IMR-90 (cell line): ENCODE measurements at regions not wholly inside any gene's neighbourhood (a gene's known extent, or its start where the extent isn't known, plus 50 kb on each side); places are given as distances from the start of the nearest gene placed in this dataset.

ENCODE experiments used
- ATAC-seq: fragments of 200-7000 bp; cut with Tn5 transposase; 2 replicates; pipeline ENCODE4 v1.9.1; 2020; ENCODE audit warnings: low read depth, mild to moderate bottlenecking, moderate library complexity
- BruUV-seq: library from RNA; stranded (reverse); fragments of 400-500 nt; replicated peaks from 2 replicates; lab custom pipeline; 2021; lab: Mats Ljungman, UMichigan
- CTCF ChIA-PET: fragments of 300-600 bp; formaldehyde crosslinking; extraction: SDS; loops from one replicate; lab custom pipeline; 2021; ENCODE audit warnings: antibody characterized with exemption; lab: Yijun Ruan, JAX
- POLR2A ChIA-PET: fragments of 300-600 bp; sonication (Branson Sonifier 250); formaldehyde crosslinking; loops from one replicate; lab custom pipeline; 2022; ENCODE audit warnings: antibody characterized with exemption; ENCODE audit not compliant: unreplicated experiment; lab: Charles Lee
- DNase-seq: peaks from one replicate; pipeline ENCODE4 v3.0.0; 2013
- H2AFZ ChIP-seq: replicated peaks from 2 replicates; pipeline ENCODE3; 2013; ENCODE audit warnings: low read length, mild to moderate bottlenecking; ENCODE audit not compliant: poor library complexity
- H2AK5ac ChIP-seq: 2 replicates; pipeline ENCODE4 v1.6.1; 2013; ENCODE audit warnings: low read depth, low read length, inconsistent platforms
- H2AK9ac ChIP-seq: replicated peaks from 2 replicates; pipeline ENCODE3; 2013; ENCODE audit warnings: mild to moderate bottlenecking, low read depth, low read length, moderate library complexity; ENCODE audit not compliant: poor library complexity
- H2BK120ac ChIP-seq: 2 replicates; pipeline ENCODE4 v1.6.1; 2013; ENCODE audit warnings: low read depth, low read length, inconsistent platforms
- H2BK15ac ChIP-seq: 3 replicates; pipeline ENCODE4 v1.6.1; 2013; ENCODE audit warnings: low read depth, low read length, inconsistent platforms
- H2BK20ac ChIP-seq: 2 replicates; pipeline ENCODE4 v1.6.1; 2013; ENCODE audit warnings: low read depth, mild to moderate bottlenecking, inconsistent platforms, low read length, moderate library complexity
- H2BK5ac ChIP-seq: 2 replicates; pipeline ENCODE4 v1.6.1; 2013; ENCODE audit warnings: mild to moderate bottlenecking, low read depth, low read length, inconsistent platforms; ENCODE audit not compliant: poor library complexity, severe bottlenecking
- H3K14ac ChIP-seq: replicated peaks from 2 replicates; pipeline ENCODE4 v1.6.1; 2013; ENCODE audit warnings: low read depth, low read length, inconsistent platforms
- H3K18ac ChIP-seq: 2 replicates; pipeline ENCODE4 v1.6.1; 2013; ENCODE audit warnings: low read depth, low read length, control low read depth
- H3K23ac ChIP-seq: 2 replicates; pipeline ENCODE4 v1.6.1; 2013; ENCODE audit warnings: low read depth, low read length, inconsistent platforms
- H3K27ac ChIP-seq: 2 replicates; pipeline ENCODE4 v1.5.1; 2013; ENCODE audit warnings: mild to moderate bottlenecking, control low read depth, low read length; ENCODE audit not compliant: insufficient read depth
- H3K27me3 ChIP-seq: 2 replicates; pipeline ENCODE4 v1.6.1; 2013; ENCODE audit warnings: low read length; ENCODE audit not compliant: control insufficient read depth, insufficient read depth
- H3K36me3 ChIP-seq: 2 replicates; pipeline ENCODE4 v1.6.1; 2013; ENCODE audit warnings: low read length, mixed read lengths; ENCODE audit not compliant: control insufficient read depth, insufficient read depth
- H3K4ac ChIP-seq: 2 replicates; pipeline ENCODE4 v1.6.1; 2013; ENCODE audit warnings: low read depth, low read length, inconsistent platforms
- H3K4me1 ChIP-seq: 2 replicates; pipeline ENCODE4 v1.6.1; 2013; ENCODE audit warnings: low read length, mixed read lengths; ENCODE audit not compliant: control insufficient read depth, insufficient read depth
- H3K4me2 ChIP-seq: 2 replicates; pipeline ENCODE4 v1.6.1; 2013; ENCODE audit warnings: low read depth, mild to moderate bottlenecking, control low read depth, low read length, moderate library complexity
- H3K4me3 ChIP-seq: 2 replicates; pipeline ENCODE4 v1.5.1; 2013; ENCODE audit warnings: low read depth, mild to moderate bottlenecking, control low read depth, low read length, moderate library complexity; ENCODE audit not compliant: insufficient read depth
- H3K56ac ChIP-seq: 2 replicates; pipeline ENCODE4 v1.6.1; 2013; ENCODE audit warnings: low read length, inconsistent platforms; ENCODE audit not compliant: insufficient read depth; ENCODE audit errors: extremely low read depth
- H3K79me1 ChIP-seq, 2 experiments: 2 replicates each; pipeline ENCODE4 v1.6.1; 2013; ENCODE audit warnings: low read length in 2 of 2, inconsistent platforms in 1 of 2, low read depth in 1 of 2
- H3K9ac ChIP-seq: 2 replicates; pipeline ENCODE4 v1.6.1; 2013; ENCODE audit warnings: low read depth, low read length, control low read depth
- H3K9me1 ChIP-seq: 2 replicates; pipeline ENCODE4 v1.6.1; 2013; ENCODE audit warnings: low read length, inconsistent platforms; ENCODE audit not compliant: insufficient read depth
- H3K9me3 ChIP-seq: 2 replicates; pipeline ENCODE4 v1.6.1; 2013; ENCODE audit warnings: low read length; ENCODE audit not compliant: control insufficient read depth, insufficient read depth
- H4K20me1 ChIP-seq: 2 replicates; pipeline ENCODE4 v1.6.1; 2013; ENCODE audit warnings: low read length, inconsistent platforms; ENCODE audit not compliant: insufficient read depth
- H4K5ac ChIP-seq: 2 replicates; pipeline ENCODE4 v1.6.1; 2013; ENCODE audit warnings: mild to moderate bottlenecking, low read depth, low read length, control low read depth
- H4K8ac ChIP-seq, 2 experiments: 2 replicates each; pipeline ENCODE4 v1.6.1; 2013; ENCODE audit warnings: low read depth in 2 of 2, low read length in 2 of 2, control low read depth in 1 of 2, inconsistent platforms in 1 of 2
- H4K91ac ChIP-seq: 2 replicates; pipeline ENCODE4 v1.6.1; 2013; ENCODE audit warnings: low read depth, low read length, inconsistent platforms; ENCODE audit not compliant: insufficient read depth
- BHLHE40 ChIP-seq: fragments of 150-350 bp; IDR thresholded peaks from 2 replicates; pipeline ENCODE4 v1.6.1; 2016; ENCODE audit warnings: mild to moderate bottlenecking, low read depth, low read length
- RCOR1 ChIP-seq: IDR thresholded peaks from 2 replicates; pipeline ENCODE4 v1.6.1; 2012; ENCODE audit warnings: mild to moderate bottlenecking, low read length, improper control_type of control experiment; ENCODE audit not compliant: insufficient replicate concordance
- WGBS, 2 experiments: methylation state at CpG; one replicate each; pipeline versions ENCODE4 v1.1.5 to v1.1.7; 2013; ENCODE audit warnings: missing lambda C conversion rate in 2 of 2; ENCODE audit not compliant: insufficient read length in 1 of 2; ENCODE audit errors: extremely low coverage in 2 of 2; 5-methylcytosine and 5-hydroxymethylcytosine counted together
- dilution Hi-C: fragments of 300-500 bp; cut with HindIII; formaldehyde crosslinking; loops from one replicate; pipeline ENCODE4 v1.14.3; 2018; ENCODE audit warnings: low sequenced_read_pairs; ENCODE audit not compliant: unreplicated experiment
- in situ Hi-C: fragments of 300-500 bp; cut with MboI; formaldehyde crosslinking; loops from 3 replicates; pipeline ENCODE4 v1.14.3; 2019; ENCODE audit warnings: low sequenced_read_pairs, inconsistent platforms, mixed read lengths
- intact Hi-C: fragments of 100-400 bp; cut with micrococcal nuclease; formaldehyde crosslinking; loops from 2 replicates; pipeline ENCODE4 v1.10.0; 2022

DNA sequence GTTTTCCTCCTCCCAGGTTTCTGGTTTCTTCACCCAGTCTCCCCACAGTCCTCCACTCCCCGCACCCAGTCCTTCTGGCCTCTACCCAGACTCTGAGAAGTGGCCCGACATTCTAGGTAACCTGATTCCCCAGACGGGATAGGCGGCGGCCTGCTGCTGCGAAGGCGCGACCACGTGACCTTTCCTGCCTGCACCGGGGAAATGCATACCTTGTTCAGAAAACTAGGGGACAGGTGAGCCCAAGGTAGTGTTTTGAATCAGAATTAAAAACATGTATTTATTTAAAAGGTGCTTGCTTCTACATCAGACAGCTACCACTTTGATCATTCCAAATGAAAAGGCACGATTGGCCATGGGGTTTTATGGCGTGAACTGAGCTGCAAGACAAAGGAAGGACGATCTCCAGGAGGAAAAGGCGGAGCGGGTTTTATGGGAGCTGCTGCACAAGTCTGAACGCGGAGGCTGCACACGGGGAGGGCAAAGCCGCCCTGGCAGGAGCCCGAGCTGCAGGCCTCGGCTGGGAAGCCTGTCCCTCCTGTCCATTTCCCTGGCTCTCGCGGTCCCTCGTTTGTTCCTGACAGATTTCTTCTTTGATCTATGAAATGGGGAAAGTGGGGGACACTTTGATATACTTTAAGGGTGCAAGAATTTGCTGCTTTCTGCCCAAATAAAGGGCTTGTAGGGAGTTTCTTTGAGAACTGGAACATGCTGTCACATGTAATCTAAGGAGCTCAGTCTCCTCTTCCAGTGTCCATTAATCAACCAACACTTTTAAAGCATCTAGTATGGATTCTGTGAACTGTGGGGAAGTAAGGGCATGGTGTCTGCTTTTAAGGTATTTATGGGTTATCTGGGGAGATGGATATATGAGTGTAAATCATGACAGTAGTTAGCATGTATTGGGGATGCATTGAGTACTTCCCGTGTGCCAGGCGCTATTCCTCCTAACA, 150.9 kb downstream of the SPRY1 start:
- ChIA-PET POLR2A (no interaction called here), CTCF (no interaction called here)
- ATAC-seq (no peak), DNase-seq (no peak)
- Histone ChIP-seq H3K9me3 (peaks cover 4% of the 10 kb centered on the region), H3K9me1 (no peaks in the 10 kb centered on the region), H2BK5ac (no peak overlapping the region), H3K9ac (no peak overlapping the region), H3K79me1 (no peaks in the 10 kb centered on the region), H3K27ac (no peak overlapping the region), H2AK9ac (no peak overlapping the region), H2BK20ac (no peak overlapping the region), H4K8ac (no peak overlapping the region), H3K23ac (no peak overlapping the region), H3K14ac (no peak overlapping the region), H2BK120ac (no peak overlapping the region), H3K18ac (no peak overlapping the region), H3K36me3 (no peaks in the 10 kb centered on the region), H2BK15ac (no peak overlapping the region), H4K5ac (no peak overlapping the region), H3K4me3 (no peak overlapping the region), H3K56ac (no peak overlapping the region), H2AK5ac (no peak overlapping the region), H2AFZ (peak overlapping the region; percentile 28), H3K27me3 (no peaks in the 10 kb centered on the region), H3K4me1 (no peaks in the 10 kb centered on the region), H4K91ac (no peak overlapping the region), H4K20me1 (no peaks in the 10 kb centered on the region), H3K4me2 (no peak overlapping the region), H3K4ac (no peak overlapping the region)
- intact Hi-C loops: no loop called here
- no peak for TF ChIP-seq RCOR1
- no peak for TF ChIP-seq BHLHE40
- in situ Hi-C loops: no loop called here
- dilution Hi-C loops: no loop called here
- no TSS peak for BruUV-seq
- WGBS, 2 experiments: 77% methylated on average over 4 of the region's 26 CpGs; no CpG with 5 or more reads in 1 of the 2 experiments
